Pancreas (tissue), 10 donors: ENCODE measurements at regions not wholly inside any gene's neighbourhood (a gene's known extent, or its start where the extent isn't known, plus 50 kb on each side); places are given as distances from the start of the nearest gene placed in this dataset.

Source experiments
- ATAC-seq, 4 donors: fragments of 200-7000 bp; cut with Tn5 transposase; one replicate each; pipeline versions ENCODE4 v1.8.0 to v1.9.1; 2020; ENCODE audit warnings: mild to moderate bottlenecking in 4 of 4, moderate library complexity in 4 of 4
- DNase-seq, 6 donors: peaks; one replicate each; pipeline ENCODE4 v3.0.0-alpha.2; 2020
- FAIRE-seq: peaks from 2 replicates; lab custom pipeline; 2012; peaks lifted over from hg19 to GRCh38; lab: Jason Lieb, UNC
- H3K27ac ChIP-seq, 4 donors: fragments of 200-600 bp; sonication (generic); 1 replicate in 3 of 4; 2 replicates in 1 of 4; pipeline versions ENCODE4 v1.5.0 to v1.8.0; 2020
- H3K27me3 ChIP-seq, 4 donors: fragments of 200-600 bp; one replicate each; pipeline ENCODE4 v1.8.0; 2021
- H3K36me3 ChIP-seq, 3 donors: fragments of 200-600 bp; sonication (generic) in 1 of 3; one replicate each; pipeline versions ENCODE4 v1.5.0 to v1.8.0; 2020 to 2021
- H3K4me1 ChIP-seq, 3 donors: fragments of 200-600 bp; one replicate each; pipeline ENCODE4 v1.8.0; 2021
- H3K4me3 ChIP-seq, 4 donors: fragments of 200-600 bp; sonication (generic) in 2 of 4; one replicate each; pipeline versions ENCODE4 v1.5.0 to v1.8.0; 2020 to 2021
- H3K9me3 ChIP-seq, 4 donors: fragments of 200-600 bp; one replicate each; pipeline ENCODE4 v1.8.0; 2021
- CTCF ChIP-seq, 4 donors: fragments of 200-600 bp; sonication (generic) in 3 of 4; IDR thresholded peaks; one replicate each; pipeline versions ENCODE4 v1.5.0 to v1.8.0; 2021; ENCODE audit warnings: antibody characterized with exemption in 4 of 4
- WGBS, 2 donors: extraction: QIAGEN DNeasy Blood & Tissue Kit; methylation state at CpG; one replicate each; pipeline ENCODE4 v1.1.7; 2013; 5-methylcytosine and 5-hydroxymethylcytosine counted together
- intact Hi-C, 3 donors: fragments of 100-400 bp; cut with DNase I; formaldehyde crosslinking; loops; one replicate each; pipeline versions ENCODE4 v1.11.1 to v1.14.2; 2022
- donor health status: healthy with polysubstance abuse.
- donor health status: DM: no; HTN: no; CAD: no; lungs with moderate emphysema.
- donor health status: DM: no; HTN: no; CAD: no.
- donor health status: control.
- donor health status: control.
- donor health status: Bipolar disorder and iron deficiency.
- donor health status: DM: yes; HTN: yes; CAD: no.
- donor health status: DM: no; HTN: no; CAD: no.
- donor health status: DM: no; HTN: no; CAD: no.
- donor health status: DM: yes; HTN: yes; CAD: no.

DNA sequence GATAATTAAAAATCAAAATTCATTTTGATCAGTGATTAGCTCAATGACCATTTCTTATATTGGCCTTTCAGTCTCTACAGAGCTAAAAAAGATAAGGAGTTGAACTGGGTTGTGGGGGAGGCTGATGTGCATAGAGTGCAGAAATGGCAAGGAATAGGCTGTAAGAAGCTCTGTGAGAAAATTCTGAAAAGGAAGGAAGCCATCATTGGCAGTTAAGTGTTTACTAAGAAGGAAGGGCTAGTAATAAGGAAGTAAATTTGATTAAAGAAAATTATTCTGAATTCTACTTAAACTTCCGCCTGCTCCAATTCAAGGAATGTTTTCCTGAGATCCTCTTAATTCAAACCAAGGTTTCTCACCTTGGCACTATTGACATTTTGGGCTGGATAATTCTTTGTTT is 187.5 kb downstream of the MZT1 start:
- no peaks in the 10 kb centered on the region for H3K9me3 ChIP-seq
- DNase-seq: no peak
- WGBS, 2 donors: 92 to 93% methylated on average over 1 of the region's 1 CpG
- no peaks in the 10 kb centered on the region for H3K27me3 ChIP-seq
- no peaks in the 10 kb centered on the region for H3K36me3 ChIP-seq
- H3K4me3 ChIP-seq: no peak overlapping the region
- H3K4me1 ChIP-seq: peaks cover 0 to 11% (median 10%) of the 10 kb centered on the region in 3 donors
- TF ChIP-seq CTCF (IDR thresholded peaks at IDR 0.05): no peak
- H3K27ac ChIP-seq: no peak overlapping the region
- no peak for ATAC-seq
- intact Hi-C loops: no loop called here
- no peak for FAIRE-seq

- Histone ChIP-seq H3K36me3 (no peaks in the 10 kb centered on the region), H3K4me3 (no peak overlapping the region), H3K4me1 (peaks cover 0 to 11% (median 10%) of the 10 kb centered on the region in 3 donors), H3K9me3 (no peaks in the 10 kb centered on the region), H3K27ac (no peak overlapping the region), H3K27me3 (no peaks in the 10 kb centered on the region)
- WGBS, 2 donors: 96 to 97% methylated on average over 2 of the region's 2 CpGs
- no peak for ATAC-seq
- no peak for DNase-seq
- FAIRE-seq: no peak
- no peak for TF ChIP-seq CTCF (IDR thresholded peaks at IDR 0.05)
- intact Hi-C loops: no loop called here
These were observed 189.6 kb downstream of the MZT1 start for GRCh38 chr13:72537782-72538181.

GRCh38 chr13:72537395-72537780 is 190.0 kb downstream of the MZT1 start:
- ATAC-seq (peak in 3 of 4 donors; percentile 14 to 29 (median 26)), DNase-seq (no peak), FAIRE-seq (no peak)
- 1 to 6% methylated on average over 2 of the region's 2 CpGs for WGBS, 2 donors
- H3K4me1 ChIP-seq: peaks cover 0 to 11% (median 10%) of the 10 kb centered on the region in 3 donors
- no peak overlapping the region for H3K27ac ChIP-seq
- no peaks in the 10 kb centered on the region for H3K36me3 ChIP-seq
- TF ChIP-seq CTCF (IDR thresholded peaks at IDR 0.05): no peak
- intact Hi-C loops: no loop called here
- H3K9me3 ChIP-seq: no peaks in the 10 kb centered on the region
- H3K27me3 ChIP-seq: no peaks in the 10 kb centered on the region
- peak overlapping the region in 2 of 4 donors; percentile 6 to 26 for H3K4me3 ChIP-seq

GRCh38 chr13:72536714-72537394 is 190.6 kb downstream of the MZT1 start:
- Histone ChIP-seq H3K4me3 (peak overlapping the region in 2 of 4 donors; percentile 6 to 26), H3K27ac (no peak overlapping the region), H3K4me1 (peaks cover 0 to 11% (median 10%) of the 10 kb centered on the region in 3 donors), H3K36me3 (no peaks in the 10 kb centered on the region), H3K9me3 (no peaks in the 10 kb centered on the region), H3K27me3 (no peaks in the 10 kb centered on the region)
- no peak for FAIRE-seq
- DNase-seq: peak in 1 of 6 donors; percentile 49
- TF ChIP-seq CTCF (IDR thresholded peaks at IDR 0.05): no peak
- peak in 3 of 4 donors; percentile 44 to 82 (median 66) for ATAC-seq
- WGBS, 2 donors: 19 to 21% methylated on average over 11 of the region's 11 CpGs
- intact Hi-C loops: no loop called here

- Histone ChIP-seq H3K4me1 (peaks cover 0 to 11% (median 10%) of the 10 kb centered on the region in 3 donors), H3K9me3 (no peaks in the 10 kb centered on the region), H3K4me3 (no peak overlapping the region), H3K27ac (no peak overlapping the region), H3K27me3 (no peaks in the 10 kb centered on the region), H3K36me3 (no peaks in the 10 kb centered on the region)
- DNase-seq (no peak), FAIRE-seq (no peak), ATAC-seq (no peak)
- 91 to 93% methylated on average over 2 of the region's 2 CpGs for WGBS, 2 donors
- intact Hi-C loops: no loop called here
- no peak for TF ChIP-seq CTCF (IDR thresholded peaks at IDR 0.05)
These were observed 192.3 kb downstream of the MZT1 start for GRCh38 chr13:72534951-72535640.
